ENCODE measurements at regions not wholly inside any gene's neighbourhood (a gene's known extent, or its start where the extent isn't known, plus 50 kb on each side); places are given as distances from the start of the nearest gene placed in this dataset.

- intact Hi-C loops (cut with micrococcal nuclease; ENCODE audit: unreplicated experiment): no loop called here
- TF ChIP-seq CTCF (IDR thresholded peaks at IDR 0.05; ENCODE audit: unreplicated experiment): no peak
- no TSS peak for BruUV-seq (replicated peaks)
- CTCF ChIA-PET: no interaction called here
- Mint-ChIP-seq H3K27ac (ENCODE audit: unreplicated experiment) (no peak overlapping the region), H3K4me3 (ENCODE audit: low read depth, unreplicated experiment) (no peak overlapping the region), H3K4me1 (ENCODE audit: low read depth, unreplicated experiment) (peaks cover 28% of the 10 kb centered on the region), H3K9me3 (ENCODE audit: low read depth, unreplicated experiment) (no peaks in the 10 kb centered on the region), H3K36me3 (ENCODE audit: insufficient read depth, unreplicated experiment) (no peaks in the 10 kb centered on the region), H3K27me3 (ENCODE audit: unreplicated experiment) (no peaks in the 10 kb centered on the region)
- DNase-seq: no peak
Observed at GRCh38 chr1:218617986-218618385, 272.9 kb downstream of the TGFB2 start.

- Mint-ChIP-seq H3K27me3 (ENCODE audit: unreplicated experiment) (no peaks in the 10 kb centered on the region), H3K36me3 (ENCODE audit: insufficient read depth, unreplicated experiment) (no peaks in the 10 kb centered on the region), H3K4me1 (ENCODE audit: low read depth, unreplicated experiment) (peaks cover 37% of the 10 kb centered on the region), H3K4me3 (ENCODE audit: low read depth, unreplicated experiment) (no peak overlapping the region), H3K9me3 (ENCODE audit: low read depth, unreplicated experiment) (no peaks in the 10 kb centered on the region), H3K27ac (ENCODE audit: unreplicated experiment) (peak overlapping the region; percentile 75)
- peak; percentile 24 for DNase-seq
- no peak for TF ChIP-seq CTCF (IDR thresholded peaks at IDR 0.05; ENCODE audit: unreplicated experiment)
- intact Hi-C loops (cut with micrococcal nuclease; ENCODE audit: unreplicated experiment): no loop called here
- CTCF ChIA-PET: interaction anchor here (1.1 kb wide), 1 partner anchor 85 kb away, joined by 3 read pairs; no protein-coding TSS in a partner anchor
- no TSS peak for BruUV-seq (replicated peaks)
Observed at GRCh38 chr1:218620956-218621355, 275.8 kb downstream of the TGFB2 start.

- no peak overlapping the region for H3K27ac Mint-ChIP-seq (ENCODE audit: unreplicated experiment)
- intact Hi-C loops (cut with micrococcal nuclease; ENCODE audit: unreplicated experiment): no loop called here
- BruUV-seq (replicated peaks): no TSS peak
- peaks cover 4% of the 10 kb centered on the region for H3K9me3 Mint-ChIP-seq (ENCODE audit: low read depth, unreplicated experiment)
- CTCF ChIA-PET: no interaction called here
- peaks cover 37% of the 10 kb centered on the region for H3K4me1 Mint-ChIP-seq (ENCODE audit: low read depth, unreplicated experiment)
- no peak for TF ChIP-seq CTCF (IDR thresholded peaks at IDR 0.05; ENCODE audit: unreplicated experiment)
- no peaks in the 10 kb centered on the region for H3K36me3 Mint-ChIP-seq (ENCODE audit: insufficient read depth, unreplicated experiment)
- no peaks in the 10 kb centered on the region for H3K27me3 Mint-ChIP-seq (ENCODE audit: unreplicated experiment)
- no peak for DNase-seq
- no peak overlapping the region for H3K4me3 Mint-ChIP-seq (ENCODE audit: low read depth, unreplicated experiment)
Observed at GRCh38 chr1:218624052-218624451, 278.9 kb downstream of the TGFB2 start.

- Mint-ChIP-seq H3K27ac (ENCODE audit: unreplicated experiment) (no peak overlapping the region), H3K27me3 (ENCODE audit: unreplicated experiment) (no peaks in the 10 kb centered on the region), H3K4me1 (ENCODE audit: low read depth, unreplicated experiment) (peaks cover 28% of the 10 kb centered on the region), H3K4me3 (ENCODE audit: low read depth, unreplicated experiment) (no peak overlapping the region), H3K9me3 (ENCODE audit: low read depth, unreplicated experiment) (peaks cover 4% of the 10 kb centered on the region), H3K36me3 (ENCODE audit: insufficient read depth, unreplicated experiment) (no peaks in the 10 kb centered on the region)
- DNase-seq: no peak
- intact Hi-C loops (cut with micrococcal nuclease; ENCODE audit: unreplicated experiment): no loop called here
- no TSS peak for BruUV-seq (replicated peaks)
- CTCF ChIA-PET: interaction anchor here (0.6 to 1.1 kb wide), 3 partner anchors 11 to 140 kb away, joined by 4 to 6 read pairs (median 4); no protein-coding TSS in a partner anchor
- no peak for TF ChIP-seq CTCF (IDR thresholded peaks at IDR 0.05; ENCODE audit: unreplicated experiment)
Observed at GRCh38 chr1:218625393-218625792, 280.3 kb downstream of the TGFB2 start.
